K562 (cell line): ENCODE measurements at regions not wholly inside any gene's neighbourhood (a gene's known extent, or its start where the extent isn't known, plus 50 kb on each side); places are given as distances from the start of the nearest gene placed in this dataset.

Source experiments
- CAMTA2 ChIP-seq: fragments of 250-450 bp; sonication (Bioruptor Pico); conservative IDR thresholded peaks from 2 replicates; pipeline ENCODE4 v1.5.1; 2022
- CHD2 ChIP-seq: IDR thresholded peaks from 2 replicates; pipeline ENCODE4 v1.6.1; 2011; ENCODE audit warnings: low read depth, low read length
- CREB3L1 ChIP-seq: fragments of 450-650 bp; IDR thresholded peaks from 2 replicates; pipeline ENCODE4 v1.6.1; 2014; ENCODE audit warnings: low read depth, mild to moderate bottlenecking, moderate library complexity, borderline replicate concordance
- FIP1L1 ChIP-seq: fragments of 200-400 bp; formaldehyde crosslinking; IDR thresholded peaks from 2 replicates; pipeline ENCODE4 v1.6.1; 2018; ENCODE audit warnings: mild to moderate bottlenecking, low read depth, low read length; ENCODE audit not compliant: poor library complexity, severe bottlenecking
- FOXJ3 ChIP-seq: sonication (generic); formaldehyde crosslinking; IDR thresholded peaks from 2 replicates; pipeline ENCODE4 v1.4.0; 2020; ENCODE audit warnings: mild to moderate bottlenecking, missing genetic modification reagents
- GABPA ChIP-seq: fragments of 200-800 bp; sonication (Bioruptor generic); conservative IDR thresholded peaks from 2 replicates; pipeline ENCODE4 v1.6.1; 2016; ENCODE audit warnings: low read depth, missing genetic modification characterization, missing compliant biosample characterization
- GTF3C2 ChIP-seq: IDR thresholded peaks from 3 replicates; pipeline ENCODE4 v1.6.1; 2011; ENCODE audit warnings: borderline replicate concordance, mild to moderate bottlenecking, moderate library complexity; ENCODE audit not compliant: insufficient read length; ENCODE audit errors: extremely low read depth
- LEF1 ChIP-seq: fragments of 450-650 bp; IDR thresholded peaks from 2 replicates; pipeline ENCODE4 v1.6.1; 2016; ENCODE audit warnings: mild to moderate bottlenecking
- MAFG ChIP-seq: fragments of 450-650 bp; conservative IDR thresholded peaks from 2 replicates; pipeline ENCODE4 v1.6.1; 2016; ENCODE audit warnings: missing genetic modification characterization, missing compliant biosample characterization
- MCM2 ChIP-seq: fragments of 450-650 bp; IDR thresholded peaks from 2 replicates; pipeline ENCODE4 v1.6.1; 2017; ENCODE audit warnings: low read depth, mild to moderate bottlenecking
- RBM17 ChIP-seq: fragments of 200-400 bp; formaldehyde crosslinking; IDR thresholded peaks from 2 replicates; pipeline ENCODE4 v1.6.1; 2017; ENCODE audit warnings: low read depth, mild to moderate bottlenecking, low read length, borderline replicate concordance
- SMAD3 ChIP-seq: fragments of 450-650 bp; formaldehyde crosslinking; conservative IDR thresholded peaks from 2 replicates; pipeline ENCODE4 v1.4.0; 2020; ENCODE audit warnings: mild to moderate bottlenecking
- SOX6 ChIP-seq: fragments of 450-650 bp; IDR thresholded peaks from 2 replicates; pipeline ENCODE4 v1.6.1; 2014; ENCODE audit warnings: mild to moderate bottlenecking
- SUPT5H ChIP-seq: fragments of 450-650 bp; IDR thresholded peaks from 2 replicates; pipeline ENCODE4 v1.6.1; 2016
- TCF7L2 ChIP-seq: fragments of 150-350 bp; IDR thresholded peaks from 2 replicates; pipeline ENCODE4 v1.6.1; 2016; ENCODE audit warnings: low read depth, mild to moderate bottlenecking, low read length, moderate library complexity
- TEAD2 ChIP-seq: fragments of 450-650 bp; IDR thresholded peaks from 2 replicates; pipeline ENCODE4 v1.6.1; 2016; ENCODE audit warnings: missing genetic modification characterization, control low read depth, missing compliant biosample characterization
- THRAP3 ChIP-seq: fragments of 450-650 bp; IDR thresholded peaks from 2 replicates; pipeline ENCODE4 v1.6.1; 2016; ENCODE audit warnings: mild to moderate bottlenecking, inconsistent platforms, borderline replicate concordance
- TSC22D4 ChIP-seq: fragments of 450-650 bp; IDR thresholded peaks from 2 replicates; pipeline ENCODE4 v1.6.1; 2016; ENCODE audit warnings: missing genetic modification characterization, missing biosample characterization, control low read depth
- XRCC3 ChIP-seq: fragments of 450-650 bp; IDR thresholded peaks from 2 replicates; pipeline ENCODE4 v1.6.1; 2017; ENCODE audit warnings: mild to moderate bottlenecking, moderate library complexity
- TF ChIP-seq, protein P1 (sequence below): sonication (generic); formaldehyde crosslinking; IDR thresholded peaks from 2 replicates; pipeline ENCODE4 v1.8.1; 2023; ENCODE audit warnings: mild to moderate bottlenecking, missing genetic modification reagents
- TF ChIP-seq, protein P2 (sequence below), 2 experiments: fragments of 450-650 bp; conservative IDR thresholded peaks; 2 replicates each; pipeline ENCODE4 v1.6.1; 2017; ENCODE audit warnings: mild to moderate bottlenecking in 2 of 2, moderate library complexity in 2 of 2

DNA sequence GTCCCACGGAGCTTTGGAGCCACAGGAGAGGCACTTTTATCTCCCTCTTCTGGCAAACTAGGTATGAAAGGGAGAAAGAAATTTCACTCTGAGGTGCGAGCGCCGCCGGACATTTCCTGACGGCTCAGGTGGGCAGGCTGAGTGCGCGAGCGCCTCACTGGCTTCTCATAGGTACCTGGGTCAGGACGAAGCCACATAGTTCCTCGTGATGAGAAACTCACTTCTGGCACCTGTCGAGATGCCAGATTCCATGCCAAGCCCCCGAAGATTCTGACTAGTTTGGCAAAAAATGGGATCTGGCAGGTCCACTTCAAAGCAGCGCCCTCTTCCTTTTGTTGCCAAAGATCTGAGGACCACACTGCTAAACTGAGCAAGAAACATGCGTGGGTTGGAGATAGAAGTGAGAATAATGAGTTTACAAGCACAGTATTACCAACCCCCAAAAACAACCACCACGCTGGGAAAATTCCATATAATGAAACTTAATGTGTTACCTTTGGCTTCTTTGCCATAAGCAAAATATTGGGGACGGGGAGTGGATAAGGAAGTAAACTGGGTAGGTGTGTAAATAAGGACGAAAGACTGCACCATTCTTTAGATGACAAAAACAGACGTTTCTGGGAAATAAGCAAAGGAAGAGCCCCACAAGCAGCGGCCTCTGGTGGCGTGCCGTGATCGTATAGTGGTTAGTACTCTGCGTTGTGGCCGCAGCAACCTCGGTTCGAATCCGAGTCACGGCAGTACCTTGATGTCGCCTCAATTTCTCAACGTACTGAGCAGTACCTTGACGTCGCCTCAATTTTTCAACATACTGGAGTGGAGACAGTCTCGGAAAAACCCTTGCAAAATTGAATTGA is 89.8 kb upstream of the PRSS16 start (continued):
- TF ChIP-seq, protein P1, sequence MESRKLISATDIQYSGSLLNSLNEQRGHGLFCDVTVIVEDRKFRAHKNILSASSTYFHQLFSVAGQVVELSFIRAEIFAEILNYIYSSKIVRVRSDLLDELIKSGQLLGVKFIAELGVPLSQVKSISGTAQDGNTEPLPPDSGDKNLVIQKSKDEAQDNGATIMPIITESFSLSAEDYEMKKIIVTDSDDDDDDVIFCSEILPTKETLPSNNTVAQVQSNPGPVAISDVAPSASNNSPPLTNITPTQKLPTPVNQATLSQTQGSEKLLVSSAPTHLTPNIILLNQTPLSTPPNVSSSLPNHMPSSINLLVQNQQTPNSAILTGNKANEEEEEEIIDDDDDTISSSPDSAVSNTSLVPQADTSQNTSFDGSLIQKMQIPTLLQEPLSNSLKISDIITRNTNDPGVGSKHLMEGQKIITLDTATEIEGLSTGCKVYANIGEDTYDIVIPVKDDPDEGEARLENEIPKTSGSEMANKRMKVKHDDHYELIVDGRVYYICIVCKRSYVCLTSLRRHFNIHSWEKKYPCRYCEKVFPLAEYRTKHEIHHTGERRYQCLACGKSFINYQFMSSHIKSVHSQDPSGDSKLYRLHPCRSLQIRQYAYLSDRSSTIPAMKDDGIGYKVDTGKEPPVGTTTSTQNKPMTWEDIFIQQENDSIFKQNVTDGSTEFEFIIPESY (CRISPR knock-in tag): peak; percentile 34
- TF ChIP-seq FIP1L1: no peak
- TF ChIP-seq, protein P2, sequence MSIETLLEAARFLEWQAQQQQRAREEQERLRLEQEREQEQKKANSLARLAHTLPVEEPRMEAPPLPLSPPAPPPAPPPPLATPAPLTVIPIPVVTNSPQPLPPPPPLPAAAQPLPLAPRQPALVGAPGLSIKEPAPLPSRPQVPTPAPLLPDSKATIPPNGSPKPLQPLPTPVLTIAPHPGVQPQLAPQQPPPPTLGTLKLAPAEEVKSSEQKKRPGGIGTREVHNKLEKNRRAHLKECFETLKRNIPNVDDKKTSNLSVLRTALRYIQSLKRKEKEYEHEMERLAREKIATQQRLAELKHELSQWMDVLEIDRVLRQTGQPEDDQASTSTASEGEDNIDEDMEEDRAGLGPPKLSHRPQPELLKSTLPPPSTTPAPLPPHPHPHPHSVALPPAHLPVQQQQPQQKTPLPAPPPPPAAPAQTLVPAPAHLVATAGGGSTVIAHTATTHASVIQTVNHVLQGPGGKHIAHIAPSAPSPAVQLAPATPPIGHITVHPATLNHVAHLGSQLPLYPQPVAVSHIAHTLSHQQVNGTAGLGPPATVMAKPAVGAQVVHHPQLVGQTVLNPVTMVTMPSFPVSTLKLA (conservative IDR thresholded peaks at IDR 0.05): peak; percentile 56 to 80; a peak in 2 of 4 replicates
- TF ChIP-seq TSC22D4: no peak
- TF ChIP-seq SUPT5H: no peak
- no peak for TF ChIP-seq TEAD2 (tag)
- TF ChIP-seq MCM2: no peak
- no peak for TF ChIP-seq CREB3L1
- 0 out of 2 replicates have a peak, but pooled peaks have one; percentile 6 for TF ChIP-seq MAFG (tag)
- TF ChIP-seq GTF3C2: peak; percentile 99
- TF ChIP-seq RBM17: no peak
- no peak for TF ChIP-seq XRCC3
- TF ChIP-seq LEF1: peak; percentile 50; the same call in 1 of the 2 replicates
- TF ChIP-seq TCF7L2: no peak
- TF ChIP-seq CAMTA2 (CRISPR knock-in tag): no peak
- TF ChIP-seq SOX6: peak; percentile 73
- TF ChIP-seq SMAD3 (CRISPR knock-in tag): no peak
- no peak for TF ChIP-seq THRAP3
- no peak for TF ChIP-seq FOXJ3 (CRISPR knock-in tag)
- 0 out of 2 replicates have a peak, but pooled peaks have one; percentile 41 for TF ChIP-seq GABPA
- no peak for TF ChIP-seq CHD2
